ENCODE measurements at regions not wholly inside any gene's neighbourhood (a gene's known extent, or its start where the extent isn't known, plus 50 kb on each side); places are given as distances from the start of the nearest gene placed in this dataset.

GRCh38 chr9:134590240-134591081, 51.1 kb upstream of the COL5A1 start:
- no peak for DNase-seq

DNA sequence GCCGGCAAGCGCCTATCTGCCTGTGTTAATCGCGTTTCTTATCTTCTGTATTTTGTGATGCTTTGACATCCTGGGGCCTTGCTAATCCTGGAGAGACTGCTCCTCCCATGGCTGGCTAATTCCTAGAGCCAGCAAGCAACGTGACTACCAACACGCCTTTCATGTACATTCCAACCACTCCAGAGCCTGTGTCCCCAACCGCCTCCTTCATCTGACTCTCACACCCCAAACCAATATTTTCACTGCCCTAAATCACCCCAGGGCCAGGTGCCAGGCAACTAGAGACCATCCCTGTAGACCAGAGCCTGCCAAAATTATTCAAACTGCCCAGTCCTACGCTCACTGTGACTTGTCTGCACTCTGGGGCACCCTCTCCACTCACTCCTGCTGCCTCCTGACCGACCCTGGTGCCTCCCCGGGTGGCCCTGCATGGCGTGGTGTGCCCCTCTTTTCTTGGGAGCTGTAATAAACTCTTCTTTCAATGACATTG, 50.5 kb upstream of the COL5A1 start:
- no peak for DNase-seq

- no peak for DNase-seq
Measured at GRCh38 chr9:134591573-134591981, 50.0 kb upstream of the COL5A1 start.
